ENCODE measurements at regions not wholly inside any gene's neighbourhood (a gene's known extent, or its start where the extent isn't known, plus 50 kb on each side); places are given as distances from the start of the nearest gene placed in this dataset.
A peak's percentile ranks its signal among the peaks of the same experiment; 100 is the strongest.

GRCh38 chr10:124222988-124223710 is 129.8 kb upstream of the CHST15 start:
- no peaks in the 10 kb centered on the region for H3K79me2 ChIP-seq
- no peaks in the 10 kb centered on the region for H4K20me1 ChIP-seq (ENCODE audit: insufficient read depth, poor library complexity, severe bottlenecking)
- peaks cover 14% of the 10 kb centered on the region for H3K4me1 ChIP-seq (ENCODE audit: insufficient read depth)
- TF ChIP-seq EZH2phosphoT487 (IDR thresholded peaks at IDR 0.05; ENCODE audit: low read depth, severe bottlenecking, unreplicated experiment), result no peak
- no peak for TF ChIP-seq CTCF (IDR thresholded peaks at IDR 0.05; ENCODE audit: poor library complexity)
- TF ChIP-seq EZH2 (IDR thresholded peaks at IDR 0.05; ENCODE audit: borderline replicate concordance), result no peak
- no peak overlapping the region for H3K4me2 ChIP-seq
- H3K9me3 ChIP-seq (ENCODE audit: low read depth), result no peaks in the 10 kb centered on the region
- H3K4me3 ChIP-seq, result no peak overlapping the region
- no peaks in the 10 kb centered on the region for H3K9me2 ChIP-seq (replicated peaks; ENCODE audit: insufficient read depth)
- no peak for DNase-seq (ENCODE audit: low spot score)
- WGBS (ENCODE audit: low lambda C conversion rate, missing lambda C conversion rate), result 80% methylated on average over 10 of the region's 10 CpGs
- H3K36me3 ChIP-seq (replicated peaks; ENCODE audit: insufficient read depth, low read depth), result no peaks in the 10 kb centered on the region
- no peak overlapping the region for H2AFZ ChIP-seq
- peaks cover 1% of the 10 kb centered on the region for H3K27me3 ChIP-seq
- H3K27ac ChIP-seq, result no peak overlapping the region

DNA sequence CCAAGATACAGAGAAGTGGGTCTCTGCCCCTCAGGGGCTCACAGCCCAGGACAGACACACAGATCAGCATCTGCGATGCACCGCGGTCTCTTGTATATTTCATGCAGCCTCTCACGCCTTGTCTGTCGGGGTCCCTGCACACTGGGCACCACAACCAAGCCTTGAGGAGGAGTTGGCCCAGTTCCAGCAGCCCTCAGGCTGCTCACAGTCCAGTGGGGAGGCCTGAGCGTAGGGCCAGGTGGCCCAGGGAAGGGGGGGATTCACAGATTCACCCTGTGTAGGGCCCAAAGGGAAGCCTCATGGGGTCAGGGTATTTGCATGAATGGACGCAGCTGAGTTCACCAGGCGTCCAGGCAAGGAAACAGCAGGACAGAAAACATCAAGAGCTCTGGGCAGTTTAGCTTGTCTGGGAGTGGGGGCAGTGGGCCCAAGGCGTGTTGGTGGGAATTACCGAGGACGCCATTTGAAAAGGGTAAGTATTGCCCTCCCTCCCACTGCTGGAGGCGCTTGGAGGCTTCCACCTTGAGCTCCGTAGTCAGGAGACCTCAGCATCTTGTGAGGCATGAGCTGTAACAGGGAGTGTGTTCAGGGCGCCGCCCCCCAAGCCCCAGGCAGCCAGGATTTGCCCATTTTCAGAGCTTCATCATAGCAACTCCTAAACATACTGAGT is 129.1 kb upstream of the CHST15 start:
- Histone ChIP-seq H3K27me3 (peaks cover 5% of the 10 kb centered on the region), H2AFZ (no peak overlapping the region), H3K4me1 (ENCODE audit: insufficient read depth) (peaks cover 14% of the 10 kb centered on the region), H3K79me2 (no peaks in the 10 kb centered on the region), H3K9me2 (replicated peaks; ENCODE audit: insufficient read depth) (no peaks in the 10 kb centered on the region), H4K20me1 (ENCODE audit: insufficient read depth, poor library complexity, severe bottlenecking) (no peaks in the 10 kb centered on the region), H3K36me3 (replicated peaks; ENCODE audit: insufficient read depth, low read depth) (no peaks in the 10 kb centered on the region), H3K4me2 (peak overlapping the region; percentile 59), H3K27ac (no peak overlapping the region), H3K9me3 (ENCODE audit: low read depth) (no peaks in the 10 kb centered on the region), H3K4me3 (no peak overlapping the region)
- 78% methylated on average over 15 of the region's 15 CpGs for WGBS (ENCODE audit: low lambda C conversion rate, missing lambda C conversion rate)
- TF ChIP-seq EZH2phosphoT487 (IDR thresholded peaks at IDR 0.05; ENCODE audit: low read depth, severe bottlenecking, unreplicated experiment), result no peak
- no peak for TF ChIP-seq CTCF (IDR thresholded peaks at IDR 0.05; ENCODE audit: poor library complexity)
- TF ChIP-seq EZH2 (IDR thresholded peaks at IDR 0.05; ENCODE audit: borderline replicate concordance), result no peak
- no peak for DNase-seq (ENCODE audit: low spot score)

DNA sequence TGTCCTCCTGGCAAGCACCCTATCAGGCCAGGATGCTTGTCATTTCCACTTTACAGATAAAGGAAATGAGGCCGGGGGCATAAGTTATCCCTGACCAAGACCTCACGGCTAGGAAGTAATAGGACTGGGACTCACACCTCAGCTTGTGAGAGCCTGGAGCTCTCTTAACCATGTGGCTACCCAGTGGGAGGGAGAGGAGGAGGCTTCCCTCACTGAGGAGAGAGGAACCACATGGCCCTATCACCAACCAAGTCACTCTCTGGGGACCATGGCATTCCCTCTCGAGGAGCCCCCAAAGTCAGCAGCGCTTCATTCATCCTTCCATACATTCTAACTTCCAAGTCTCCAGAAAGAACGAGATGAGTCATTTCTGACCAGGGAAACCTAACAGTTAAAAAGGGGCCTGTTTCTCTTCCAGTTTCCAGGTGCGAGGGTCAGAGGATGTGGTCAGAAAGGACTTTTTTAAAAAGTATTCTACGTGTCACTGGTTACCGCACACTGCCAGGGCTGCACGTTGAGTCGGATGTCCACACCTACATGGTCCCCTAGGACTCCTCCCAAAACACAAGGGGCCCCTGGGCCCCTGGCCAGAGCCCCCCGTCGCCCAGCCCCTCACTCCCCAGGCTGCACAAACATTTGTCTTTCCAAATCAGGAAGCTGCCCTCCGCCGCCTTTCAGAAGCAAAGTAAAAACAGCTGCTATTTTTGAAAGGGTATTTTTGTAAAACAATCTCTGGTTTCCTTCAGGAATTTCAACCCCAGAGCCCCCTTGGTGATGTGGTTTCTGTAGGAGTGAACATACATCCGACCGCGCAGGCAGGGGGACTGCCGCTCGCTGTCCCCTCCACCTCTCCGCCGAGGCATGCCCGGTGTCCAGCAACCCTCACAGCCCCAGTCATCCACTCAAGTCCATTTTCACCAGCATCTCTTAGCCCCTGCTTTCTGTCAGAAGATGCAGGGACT is 128.2 kb upstream of the CHST15 start:
- peak overlapping the region; percentile 59 for H3K4me2 ChIP-seq
- H3K27ac ChIP-seq, result peak overlapping the region; percentile 16
- no peak overlapping the region for H3K4me3 ChIP-seq
- no peak for TF ChIP-seq CTCF (IDR thresholded peaks at IDR 0.05; ENCODE audit: poor library complexity)
- TF ChIP-seq EZH2phosphoT487 (IDR thresholded peaks at IDR 0.05; ENCODE audit: low read depth, severe bottlenecking, unreplicated experiment), result no peak
- TF ChIP-seq EZH2 (IDR thresholded peaks at IDR 0.05; ENCODE audit: borderline replicate concordance), result no peak
- H3K79me2 ChIP-seq, result no peaks in the 10 kb centered on the region
- H3K36me3 ChIP-seq (replicated peaks; ENCODE audit: insufficient read depth, low read depth), result no peaks in the 10 kb centered on the region
- no peaks in the 10 kb centered on the region for H4K20me1 ChIP-seq (ENCODE audit: insufficient read depth, poor library complexity, severe bottlenecking)
- DNase-seq (ENCODE audit: low spot score), result no peak
- H3K9me3 ChIP-seq (ENCODE audit: low read depth), result no peaks in the 10 kb centered on the region
- peaks cover 14% of the 10 kb centered on the region for H3K4me1 ChIP-seq (ENCODE audit: insufficient read depth)
- peaks cover 5% of the 10 kb centered on the region for H3K27me3 ChIP-seq
- WGBS (ENCODE audit: low lambda C conversion rate, missing lambda C conversion rate), result 43% methylated on average over 22 of the region's 22 CpGs
- H3K9me2 ChIP-seq (replicated peaks; ENCODE audit: insufficient read depth), result no peaks in the 10 kb centered on the region
- H2AFZ ChIP-seq, result no peak overlapping the region
